ENCODE measurements at regions not wholly inside any gene's neighbourhood (a gene's known extent, or its start where the extent isn't known, plus 50 kb on each side); places are given as distances from the start of the nearest gene placed in this dataset.

DNA sequence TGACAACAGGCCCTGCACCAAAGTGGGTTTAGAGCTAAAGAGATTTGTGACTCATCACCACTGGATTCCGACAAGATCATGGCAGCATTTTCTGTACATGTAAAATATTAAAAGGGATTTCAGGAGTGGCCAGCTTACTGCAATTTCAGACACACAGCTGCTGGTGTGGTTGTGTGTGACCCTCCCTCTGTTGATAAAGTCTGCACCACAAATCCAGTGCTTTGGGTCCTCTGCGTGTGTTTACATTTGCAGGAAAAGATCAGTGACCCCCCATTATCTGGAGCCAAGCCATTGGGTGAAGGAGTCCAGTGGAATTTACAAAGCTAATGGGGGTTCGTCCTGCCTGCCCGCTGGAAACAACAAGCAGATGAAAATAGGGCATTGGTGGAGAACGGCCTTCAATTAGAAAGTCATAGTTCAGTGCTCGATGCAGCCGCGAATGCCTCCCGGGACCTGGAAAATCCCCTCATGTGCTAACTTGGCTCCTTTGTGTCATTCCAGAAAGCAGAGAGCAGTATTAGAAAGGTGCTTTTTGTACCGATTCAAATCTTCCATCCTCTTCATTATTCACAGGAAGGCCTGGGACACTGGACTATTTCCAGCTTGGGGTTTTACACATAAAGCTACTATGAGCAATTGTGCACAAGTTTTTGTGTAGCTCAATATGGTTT lies 188.5 kb upstream of the TMEM132C start:
- Histone ChIP-seq H3K9me3 (ENCODE audit: severe bottlenecking) (peaks cover 3% of the 10 kb centered on the region), H3K36me3 (no peaks in the 10 kb centered on the region), H3K4me3 (ENCODE audit: low read depth, low read length) (no peak overlapping the region), H3K27ac (no peak overlapping the region), H3K27me3 (ENCODE audit: insufficient read depth, low read depth, severe bottlenecking) (no peaks in the 10 kb centered on the region)
- TF ChIP-seq CTCF (IDR thresholded peaks at IDR 0.05; ENCODE audit: low read depth, low read length), result no peak
- no peak for DNase-seq

DNA sequence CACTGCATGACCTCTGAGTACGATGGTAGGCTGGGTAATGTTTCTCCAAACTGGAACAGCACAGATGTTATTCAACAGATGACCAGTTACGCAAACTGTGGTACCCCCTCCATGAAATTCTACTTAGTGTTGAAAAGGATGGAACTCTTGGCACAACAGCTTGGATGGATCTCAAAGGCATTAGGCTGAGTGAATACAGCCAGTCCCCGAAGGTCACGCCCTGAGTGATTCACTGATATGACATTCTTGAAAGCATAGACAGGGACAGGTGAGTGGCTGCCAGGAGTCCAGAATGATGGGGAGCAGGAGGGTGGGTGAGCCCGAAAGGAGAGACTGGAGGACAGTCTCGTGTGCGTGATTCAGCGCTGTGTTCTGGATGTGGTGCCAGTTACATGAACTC lies 187.5 kb upstream of the TMEM132C start:
- Histone ChIP-seq H3K27ac (no peak overlapping the region), H3K4me3 (ENCODE audit: low read depth, low read length) (no peak overlapping the region), H3K27me3 (ENCODE audit: insufficient read depth, low read depth, severe bottlenecking) (no peaks in the 10 kb centered on the region), H3K9me3 (ENCODE audit: severe bottlenecking) (peaks cover 3% of the 10 kb centered on the region), H3K36me3 (no peaks in the 10 kb centered on the region)
- no peak for TF ChIP-seq CTCF (IDR thresholded peaks at IDR 0.05; ENCODE audit: low read depth, low read length)
- no peak for DNase-seq

DNA sequence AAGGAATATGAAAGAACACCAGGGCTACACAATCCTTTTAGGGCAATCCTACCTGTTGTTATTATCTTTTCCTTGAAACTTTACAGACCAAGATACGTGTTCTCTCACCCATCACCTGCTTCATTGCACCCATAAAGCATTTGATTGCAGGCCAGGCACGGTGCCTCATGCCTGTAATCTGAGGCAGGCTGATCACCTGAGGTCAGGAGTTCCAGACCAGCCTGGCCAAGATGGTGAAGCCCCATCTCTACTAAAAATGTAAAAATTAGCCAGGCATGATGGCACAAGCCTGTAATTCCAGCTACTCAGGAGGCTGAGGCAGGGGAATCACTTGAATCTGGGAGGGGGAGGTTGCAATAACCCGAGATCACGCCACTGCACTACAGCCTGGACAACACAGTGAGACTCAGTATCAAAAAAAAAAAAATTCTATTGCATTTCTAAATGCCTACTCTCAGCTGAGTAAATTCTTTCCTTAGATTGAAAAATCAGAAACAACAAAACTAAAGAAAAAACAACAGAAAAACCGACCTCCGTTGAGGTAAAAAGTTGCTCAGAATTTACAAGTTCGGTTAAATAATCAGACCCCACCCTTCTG lies 183.7 kb upstream of the TMEM132C start:
- H3K36me3 ChIP-seq, result no peaks in the 10 kb centered on the region
- TF ChIP-seq CTCF (IDR thresholded peaks at IDR 0.05; ENCODE audit: low read depth, low read length), result no peak
- H3K27ac ChIP-seq, result no peak overlapping the region
- H3K27me3 ChIP-seq (ENCODE audit: insufficient read depth, low read depth, severe bottlenecking), result no peaks in the 10 kb centered on the region
- H3K4me3 ChIP-seq (ENCODE audit: low read depth, low read length), result no peak overlapping the region
- H3K9me3 ChIP-seq (ENCODE audit: severe bottlenecking), result no peaks in the 10 kb centered on the region
- DNase-seq, result no peak

DNA sequence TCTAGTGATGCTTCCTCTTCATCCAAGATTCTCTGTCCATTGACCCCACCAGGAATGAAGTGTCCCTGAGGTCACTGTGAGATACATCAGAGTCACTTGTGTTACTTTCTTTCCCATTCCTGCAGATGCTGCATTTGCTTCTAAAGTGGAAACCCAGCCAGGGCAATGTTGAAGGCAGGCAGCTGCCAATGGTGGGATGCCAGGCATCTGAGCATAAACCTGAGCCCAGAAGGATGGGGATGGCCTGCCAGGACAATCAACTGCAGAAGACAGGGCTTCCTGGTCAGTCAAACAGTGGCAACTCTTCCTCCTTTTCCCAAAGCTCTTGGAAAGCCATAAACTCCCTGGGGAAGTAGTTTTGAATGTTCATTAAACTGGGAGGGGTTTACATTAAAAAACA lies 178.0 kb upstream of the TMEM132C start:
- TF ChIP-seq CTCF (IDR thresholded peaks at IDR 0.05; ENCODE audit: low read depth, low read length), result no peak
- H3K36me3 ChIP-seq, result no peaks in the 10 kb centered on the region
- H3K27ac ChIP-seq, result no peak overlapping the region
- no peaks in the 10 kb centered on the region for H3K27me3 ChIP-seq (ENCODE audit: insufficient read depth, low read depth, severe bottlenecking)
- H3K9me3 ChIP-seq (ENCODE audit: severe bottlenecking), result no peaks in the 10 kb centered on the region
- no peak for DNase-seq
- H3K4me3 ChIP-seq (ENCODE audit: low read depth, low read length), result no peak overlapping the region

- Histone ChIP-seq H3K27ac (no peak overlapping the region), H3K4me3 (ENCODE audit: low read depth, low read length) (no peak overlapping the region), H3K27me3 (ENCODE audit: insufficient read depth, low read depth, severe bottlenecking) (no peaks in the 10 kb centered on the region), H3K36me3 (no peaks in the 10 kb centered on the region), H3K9me3 (ENCODE audit: severe bottlenecking) (no peaks in the 10 kb centered on the region)
- no peak for TF ChIP-seq CTCF (IDR thresholded peaks at IDR 0.05; ENCODE audit: low read depth, low read length)
- DNase-seq, result no peak
Observed at GRCh38 chr12:128089961-128090360, 177.0 kb upstream of the TMEM132C start.
